Fibroblast of skin of right biceps (primary cell): ENCODE measurements at regions not wholly inside any gene's neighbourhood (a gene's known extent, or its start where the extent isn't known, plus 50 kb on each side); places are given as distances from the start of the nearest gene placed in this dataset.
"Not testable (repeated sequence)": the region's sequence is repeated elsewhere in the genome, so short reads cannot be mapped to it uniquely, and the experiment has no call there.

Source experiments
- DNase-seq: peaks from one replicate; pipeline ENCODE4 v3.0.0-alpha.2; 2013

- DNase-seq = no peak
Observed at GRCh38 chr7:20521243-20521642, 94.2 kb upstream of the ABCB5 start.

- DNase-seq = no peak
Observed at GRCh38 chr7:20529260-20529659, 86.2 kb upstream of the ABCB5 start.

- DNase-seq = no peak
Observed at GRCh38 chr7:20532890-20533289, 82.6 kb upstream of the ABCB5 start.

- no peak for DNase-seq
Observed at GRCh38 chr7:20534543-20534942, 80.9 kb upstream of the ABCB5 start.

- no peak for DNase-seq
Observed at GRCh38 chr7:20535541-20535940, 79.9 kb upstream of the ABCB5 start.

GRCh38 chr7:20539201-20539600, 76.3 kb upstream of the ABCB5 start:
- peak; percentile 11 for DNase-seq

- no peak for DNase-seq
Observed at GRCh38 chr7:20541608-20542349, 73.7 kb upstream of the ABCB5 start.

GRCh38 chr7:20542594-20542993, 72.9 kb upstream of the ABCB5 start:
- DNase-seq = peak; percentile 8

- DNase-seq = no peak
Observed at GRCh38 chr7:20543500-20543899, 72.0 kb upstream of the ABCB5 start.

GRCh38 chr7:20545016-20545415, 70.5 kb upstream of the ABCB5 start:
- no peak for DNase-seq

GRCh38 chr7:20546958-20547357, 68.5 kb upstream of the ABCB5 start:
- DNase-seq = not testable (repeated sequence)

- no peak for DNase-seq
Observed at GRCh38 chr7:20554072-20554471, 61.4 kb upstream of the ABCB5 start.

GRCh38 chr7:20556091-20556490, 59.4 kb upstream of the ABCB5 start:
- DNase-seq = no peak

- no peak for DNase-seq
Observed at GRCh38 chr7:20557116-20557515, 58.4 kb upstream of the ABCB5 start.

GRCh38 chr7:20558963-20559716, 56.3 kb upstream of the ABCB5 start:
- DNase-seq = no peak

GRCh38 chr7:20559883-20560282, 55.6 kb upstream of the ABCB5 start:
- no peak for DNase-seq

GRCh38 chr7:20560325-20561180, 54.9 kb upstream of the ABCB5 start:
- DNase-seq = no peak

- no peak for DNase-seq
Observed at GRCh38 chr7:20561466-20561865, 54.0 kb upstream of the ABCB5 start.

GRCh38 chr7:20561908-20562307, 53.6 kb upstream of the ABCB5 start:
- DNase-seq = no peak

GRCh38 chr7:20562461-20562860, 53.0 kb upstream of the ABCB5 start:
- DNase-seq = no peak
